HUES64 (cell line): ENCODE measurements at regions not wholly inside any gene's neighbourhood (a gene's known extent, or its start where the extent isn't known, plus 50 kb on each side); places are given as distances from the start of the nearest gene placed in this dataset.

Experiments used
- H3K27ac ChIP-seq: 2 replicates; pipeline ENCODE4 v1.7.0; 2013; ENCODE audit warnings: low read depth, low read length, inconsistent platforms
- H3K27me3 ChIP-seq: 2 replicates; pipeline ENCODE4 v1.6.1; 2013; ENCODE audit warnings: mild to moderate bottlenecking, low read length; ENCODE audit not compliant: insufficient read depth
- H3K36me3 ChIP-seq: 2 replicates; pipeline ENCODE4 v1.6.1; 2013; ENCODE audit warnings: mild to moderate bottlenecking, low read length; ENCODE audit not compliant: insufficient read depth
- H3K4me1 ChIP-seq: 2 replicates; pipeline ENCODE4 v1.6.1; 2013; ENCODE audit warnings: mild to moderate bottlenecking, low read length, moderate library complexity; ENCODE audit not compliant: insufficient read depth
- H3K4me3 ChIP-seq: 2 replicates; pipeline ENCODE4 v1.5.1; 2013; ENCODE audit warnings: mild to moderate bottlenecking, low read length, moderate library complexity
- H3K9ac ChIP-seq: 2 replicates; pipeline ENCODE4 v1.6.1; 2013; ENCODE audit warnings: mild to moderate bottlenecking, low read depth, low read length
- H3K9me3 ChIP-seq: 2 replicates; pipeline ENCODE4 v1.6.1; 2013; ENCODE audit warnings: low read depth, low read length; ENCODE audit not compliant: insufficient read depth
- WGBS: fragments of 150-250, 120-280 bp; methylation state at CpG from one replicate; pipeline ENCODE4 v1.1.7; 2013; ENCODE audit warnings: missing lambda C conversion rate; 5-methylcytosine and 5-hydroxymethylcytosine counted together

GRCh38 chr2:147634826-147635225, 210.0 kb upstream of the ACVR2A start:
- Histone ChIP-seq H3K4me3 (no peak overlapping the region), H3K9ac (no peak overlapping the region), H3K27ac (no peak overlapping the region), H3K27me3 (no peaks in the 10 kb centered on the region), H3K36me3 (no peaks in the 10 kb centered on the region), H3K4me1 (no peaks in the 10 kb centered on the region), H3K9me3 (no peaks in the 10 kb centered on the region)
- 85% methylated on average over 2 of the region's 2 CpGs for WGBS

GRCh38 chr2:147632198-147632597, 212.6 kb upstream of the ACVR2A start:
- Histone ChIP-seq H3K27ac (no peak overlapping the region), H3K9ac (no peak overlapping the region), H3K4me3 (no peak overlapping the region), H3K36me3 (no peaks in the 10 kb centered on the region), H3K4me1 (no peaks in the 10 kb centered on the region), H3K9me3 (no peaks in the 10 kb centered on the region), H3K27me3 (no peaks in the 10 kb centered on the region)
- WGBS, result 98% methylated on average over 1 of the region's 1 CpG

- no peaks in the 10 kb centered on the region for H3K9me3 ChIP-seq
- H3K9ac ChIP-seq, result no peak overlapping the region
- H3K27me3 ChIP-seq, result no peaks in the 10 kb centered on the region
- H3K36me3 ChIP-seq, result no peaks in the 10 kb centered on the region
- WGBS, result 94% methylated on average over 1 of the region's 1 CpG
- no peak overlapping the region for H3K27ac ChIP-seq
- no peaks in the 10 kb centered on the region for H3K4me1 ChIP-seq
- no peak overlapping the region for H3K4me3 ChIP-seq
These were observed 213.5 kb upstream of the ACVR2A start for GRCh38 chr2:147631294-147631693.

GRCh38 chr2:147630585-147630984, 214.2 kb upstream of the ACVR2A start:
- H3K4me3 ChIP-seq, result no peak overlapping the region
- no peak overlapping the region for H3K27ac ChIP-seq
- H3K9ac ChIP-seq, result no peak overlapping the region
- H3K27me3 ChIP-seq, result no peaks in the 10 kb centered on the region
- H3K4me1 ChIP-seq, result no peaks in the 10 kb centered on the region
- H3K36me3 ChIP-seq, result no peaks in the 10 kb centered on the region
- WGBS, result 93% methylated on average over 6 of the region's 6 CpGs
- H3K9me3 ChIP-seq, result no peaks in the 10 kb centered on the region

GRCh38 chr2:147628971-147629421, 215.8 kb upstream of the ACVR2A start:
- Histone ChIP-seq H3K27ac (no peak overlapping the region), H3K9me3 (no peaks in the 10 kb centered on the region), H3K4me3 (no peak overlapping the region), H3K36me3 (no peaks in the 10 kb centered on the region), H3K27me3 (no peaks in the 10 kb centered on the region), H3K9ac (no peak overlapping the region), H3K4me1 (no peaks in the 10 kb centered on the region)
- WGBS, result 85% methylated on average over 1 of the region's 1 CpG

GRCh38 chr2:147623328-147623727, 221.5 kb upstream of the ACVR2A start:
- Histone ChIP-seq H3K27me3 (no peaks in the 10 kb centered on the region), H3K36me3 (no peaks in the 10 kb centered on the region), H3K27ac (no peak overlapping the region), H3K9ac (no peak overlapping the region), H3K4me3 (no peak overlapping the region), H3K9me3 (no peaks in the 10 kb centered on the region), H3K4me1 (no peaks in the 10 kb centered on the region)
- WGBS, result 100% methylated on average over 1 of the region's 1 CpG

GRCh38 chr2:147621656-147622197, 223.1 kb upstream of the ACVR2A start:
- Histone ChIP-seq H3K36me3 (no peaks in the 10 kb centered on the region), H3K4me1 (peaks cover 7% of the 10 kb centered on the region; the same call in 1 of the 2 replicates), H3K9me3 (no peaks in the 10 kb centered on the region), H3K4me3 (no peak overlapping the region), H3K9ac (no peak overlapping the region), H3K27me3 (no peaks in the 10 kb centered on the region), H3K27ac (no peak overlapping the region)
- 94% methylated on average over 3 of the region's 3 CpGs for WGBS

GRCh38 chr2:147619808-147620207, 225.0 kb upstream of the ACVR2A start:
- H3K4me3 ChIP-seq, result no peak overlapping the region
- peaks cover 7% of the 10 kb centered on the region; the same call in 1 of the 2 replicates for H3K4me1 ChIP-seq
- no peaks in the 10 kb centered on the region for H3K9me3 ChIP-seq
- no peak overlapping the region for H3K9ac ChIP-seq
- no peak overlapping the region for H3K27ac ChIP-seq
- H3K36me3 ChIP-seq, result no peaks in the 10 kb centered on the region
- WGBS, result 91% methylated on average over 1 of the region's 4 CpGs
- H3K27me3 ChIP-seq, result no peaks in the 10 kb centered on the region

- no peaks in the 10 kb centered on the region for H3K27me3 ChIP-seq
- H3K4me3 ChIP-seq, result no peak overlapping the region
- H3K9me3 ChIP-seq, result no peaks in the 10 kb centered on the region
- H3K4me1 ChIP-seq, result peaks cover 7% of the 10 kb centered on the region; the same call in 1 of the 2 replicates
- WGBS, result 86% methylated on average over 2 of the region's 2 CpGs
- H3K27ac ChIP-seq, result no peak overlapping the region
- H3K36me3 ChIP-seq, result no peaks in the 10 kb centered on the region
- H3K9ac ChIP-seq, result no peak overlapping the region
These were observed 229.1 kb upstream of the ACVR2A start for GRCh38 chr2:147615726-147616125.

- peaks cover 7% of the 10 kb centered on the region; the same call in 1 of the 2 replicates for H3K4me1 ChIP-seq
- no peaks in the 10 kb centered on the region for H3K9me3 ChIP-seq
- H3K36me3 ChIP-seq, result no peaks in the 10 kb centered on the region
- no peak overlapping the region for H3K27ac ChIP-seq
- WGBS, result 95% methylated on average over 4 of the region's 4 CpGs
- no peaks in the 10 kb centered on the region for H3K27me3 ChIP-seq
- no peak overlapping the region for H3K4me3 ChIP-seq
- H3K9ac ChIP-seq, result no peak overlapping the region
These were observed 229.8 kb upstream of the ACVR2A start for GRCh38 chr2:147614979-147615470.

GRCh38 chr2:147614471-147614870, 230.4 kb upstream of the ACVR2A start:
- H3K9ac ChIP-seq, result no peak overlapping the region
- no peaks in the 10 kb centered on the region for H3K9me3 ChIP-seq
- WGBS, result 50% methylated on average over 2 of the region's 3 CpGs
- H3K27me3 ChIP-seq, result no peaks in the 10 kb centered on the region
- no peak overlapping the region for H3K4me3 ChIP-seq
- no peaks in the 10 kb centered on the region for H3K36me3 ChIP-seq
- no peak overlapping the region for H3K27ac ChIP-seq
- H3K4me1 ChIP-seq, result peaks cover 7% of the 10 kb centered on the region; the same call in 1 of the 2 replicates
